ACHN (cell line): ENCODE measurements at regions not wholly inside any gene's neighbourhood (a gene's known extent, or its start where the extent isn't known, plus 50 kb on each side); places are given as distances from the start of the nearest gene placed in this dataset.

Experiments used
- DNase-seq: peaks from one replicate; pipeline ENCODE4 v3.0.0-alpha.2; 2015
- in situ Hi-C: cut with HindIII; loops from 2 replicates; pipeline ENCODE4 v1.10.0; 2017; ENCODE audit warnings: low sequenced_read_pairs, low pct_ligation_motif_present, low pct_unique_long_range_greater_than_20kb

GRCh38 chr5:75952963-75953362 is 130.2 kb upstream of the SV2C start:
- DNase-seq, result no peak
- in situ Hi-C loops, result no loop called here

GRCh38 chr5:75952291-75952690 is 130.9 kb upstream of the SV2C start:
- in situ Hi-C loops, result no loop called here
- no peak for DNase-seq

GRCh38 chr5:75951716-75952115 is 131.5 kb upstream of the SV2C start:
- no peak for DNase-seq
- in situ Hi-C loops, result no loop called here

- in situ Hi-C loops, result no loop called here
- DNase-seq, result no peak
These were observed 132.0 kb upstream of the SV2C start for GRCh38 chr5:75951158-75951557.

GRCh38 chr5:75948438-75948837 is 134.7 kb upstream of the SV2C start:
- no peak for DNase-seq
- in situ Hi-C loops, result no loop called here

- DNase-seq, result no peak
- in situ Hi-C loops, result no loop called here
These were observed 142.8 kb upstream of the SV2C start for GRCh38 chr5:75940418-75940817.

- no peak for DNase-seq
- in situ Hi-C loops, result no loop called here
These were observed 147.6 kb upstream of the SV2C start for GRCh38 chr5:75935572-75935971.

GRCh38 chr5:75933489-75933888 is 149.7 kb upstream of the SV2C start:
- no peak for DNase-seq
- in situ Hi-C loops, result no loop called here

GRCh38 chr5:75931175-75931574 is 152.0 kb upstream of the SV2C start:
- in situ Hi-C loops, result no loop called here
- no peak for DNase-seq

- no peak for DNase-seq
- in situ Hi-C loops, result no loop called here
These were observed 154.2 kb upstream of the SV2C start for GRCh38 chr5:75928992-75929391.

GRCh38 chr5:75922480-75922879 is 160.7 kb upstream of the SV2C start:
- in situ Hi-C loops, result no loop called here
- DNase-seq, result no peak

GRCh38 chr5:75921011-75921410 is 162.2 kb upstream of the SV2C start:
- in situ Hi-C loops, result no loop called here
- DNase-seq, result no peak

GRCh38 chr5:75916144-75916543 is 167.0 kb upstream of the SV2C start:
- in situ Hi-C loops, result no loop called here
- no peak for DNase-seq

- DNase-seq, result no peak
- in situ Hi-C loops, result no loop called here
These were observed 174.0 kb upstream of the SV2C start for GRCh38 chr5:75909223-75909622.

GRCh38 chr5:75907651-75908050 is 175.5 kb upstream of the SV2C start:
- DNase-seq, result no peak
- in situ Hi-C loops, result no loop called here

GRCh38 chr5:75894482-75894881 is 177.2 kb upstream of the POC5 start:
- in situ Hi-C loops, result no loop called here

GRCh38 chr5:75891736-75892135 is 174.5 kb upstream of the POC5 start:
- DNase-seq, result no peak
- in situ Hi-C loops, result no loop called here

More at GRCh38 chr5:75894482-75894881, 177.2 kb upstream of the POC5 start:
- DNase-seq, result no peak

- in situ Hi-C loops, result no loop called here
- DNase-seq, result no peak
These were observed 173.8 kb upstream of the POC5 start for GRCh38 chr5:75891020-75891419.

GRCh38 chr5:75890546-75890945 is 173.3 kb upstream of the POC5 start:
- in situ Hi-C loops, result no loop called here
- DNase-seq, result no peak

GRCh38 chr5:75886706-75887105 is 169.5 kb upstream of the POC5 start:
- in situ Hi-C loops, result no loop called here
- peak; percentile 19 for DNase-seq

GRCh38 chr5:75885849-75886596 is 168.8 kb upstream of the POC5 start:
- in situ Hi-C loops, result no loop called here
- DNase-seq, result peak; percentile 4
